Suppressor macrophage treated with lipopolysaccharide for 1 hour (primary cell): ENCODE measurements at regions not wholly inside any gene's neighbourhood (a gene's known extent, or its start where the extent isn't known, plus 50 kb on each side); places are given as distances from the start of the nearest gene placed in this dataset.

ENCODE experiments used
- DNase-seq, 3 donors: peaks; one replicate each; pipeline ENCODE4 v3.0.0-alpha.2; 2020 to 2022

DNA sequence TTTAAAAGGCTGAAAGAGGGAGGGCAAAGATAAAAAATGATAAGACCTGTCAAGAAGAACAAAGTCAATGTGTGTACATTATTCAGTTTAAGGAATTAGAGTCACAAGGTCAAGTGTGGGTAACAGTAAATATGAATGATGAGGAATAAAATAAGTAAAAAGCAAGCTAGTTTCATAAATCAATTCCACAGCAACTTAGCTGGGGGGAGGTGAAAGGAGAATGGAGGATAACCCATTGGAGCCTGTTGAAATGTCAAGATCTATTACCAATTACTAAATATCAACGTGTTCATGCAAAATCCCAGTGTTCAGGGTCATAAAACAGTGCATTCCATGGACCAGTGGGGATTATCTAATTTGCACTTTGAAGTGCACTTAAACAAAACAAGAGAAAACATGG lies 242.9 kb downstream of the TBX18 start:
- no peak for DNase-seq

DNA sequence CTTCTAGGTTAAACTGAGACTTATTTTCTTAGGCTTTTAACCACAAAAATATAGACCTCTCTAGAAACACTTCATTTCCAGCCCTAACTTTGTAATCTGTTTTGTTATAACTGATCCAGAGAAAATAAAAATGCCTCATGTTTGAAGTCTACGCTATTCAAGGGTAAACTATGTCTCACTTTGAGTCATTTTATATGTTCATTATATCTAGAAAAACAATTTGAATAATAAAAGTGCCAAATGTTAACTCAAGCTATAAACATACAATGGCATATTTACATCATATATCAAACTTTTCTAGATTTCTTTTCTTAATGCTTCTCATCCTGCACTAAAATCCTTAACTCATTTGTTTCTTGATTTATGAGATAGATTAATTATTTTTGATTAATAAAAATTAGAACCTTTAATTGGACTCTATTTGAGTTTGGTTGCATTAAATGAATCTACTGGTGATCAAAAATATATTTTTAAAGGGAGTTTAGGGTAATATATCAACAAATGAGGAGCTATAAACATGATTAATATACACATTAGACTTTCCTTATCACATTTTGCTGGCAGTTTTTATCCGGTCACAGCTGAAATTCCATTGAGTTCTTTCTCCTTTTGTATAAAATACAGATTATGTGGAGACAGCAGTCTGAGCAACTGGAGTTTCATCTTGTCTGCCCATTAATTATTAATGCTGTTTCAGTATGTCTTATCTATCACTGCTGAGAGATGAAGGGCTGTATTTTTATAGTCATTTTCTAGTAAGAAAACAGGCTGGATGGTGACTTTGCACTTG lies 246.5 kb downstream of the TBX18 start:
- DNase-seq, result no peak

DNA sequence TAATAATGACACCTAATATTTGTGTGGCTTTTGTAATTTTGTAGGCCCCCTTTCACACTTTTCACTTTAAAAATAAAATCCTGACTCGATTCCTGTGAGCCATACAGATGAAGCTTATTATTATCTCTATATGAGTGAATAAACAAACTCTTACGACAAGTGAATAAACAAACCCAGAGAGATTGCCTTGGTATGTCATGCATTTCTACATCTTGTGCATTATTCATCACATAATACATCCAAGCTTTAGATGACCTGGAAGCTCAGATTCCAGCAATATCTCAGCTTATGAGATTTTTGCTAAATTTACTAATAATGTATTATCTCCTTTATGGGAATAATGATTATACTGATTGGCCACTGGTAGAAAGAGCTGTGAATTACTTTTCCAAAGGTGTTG lies 248.2 kb downstream of the TBX18 start:
- DNase-seq, result no peak

DNA sequence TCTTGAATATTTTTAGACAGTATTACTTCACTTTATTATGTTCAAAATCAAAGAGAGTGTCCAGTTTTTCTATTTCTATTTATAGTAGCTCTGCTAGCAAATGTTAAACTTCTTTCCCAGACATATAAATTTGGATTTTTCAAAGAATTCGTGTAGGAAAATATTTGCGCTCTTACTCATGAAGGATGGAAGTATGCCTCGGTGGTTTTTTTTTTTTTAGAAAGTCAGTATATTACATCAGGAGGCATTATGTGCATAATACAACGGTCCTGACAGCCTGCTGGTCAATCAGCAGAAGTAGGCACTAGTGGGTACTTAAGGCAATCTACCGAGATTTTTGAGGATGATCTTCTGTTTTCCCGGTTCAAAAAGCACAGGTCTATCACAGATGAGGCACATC lies 249.3 kb downstream of the TBX18 start:
- DNase-seq, result no peak

DNA sequence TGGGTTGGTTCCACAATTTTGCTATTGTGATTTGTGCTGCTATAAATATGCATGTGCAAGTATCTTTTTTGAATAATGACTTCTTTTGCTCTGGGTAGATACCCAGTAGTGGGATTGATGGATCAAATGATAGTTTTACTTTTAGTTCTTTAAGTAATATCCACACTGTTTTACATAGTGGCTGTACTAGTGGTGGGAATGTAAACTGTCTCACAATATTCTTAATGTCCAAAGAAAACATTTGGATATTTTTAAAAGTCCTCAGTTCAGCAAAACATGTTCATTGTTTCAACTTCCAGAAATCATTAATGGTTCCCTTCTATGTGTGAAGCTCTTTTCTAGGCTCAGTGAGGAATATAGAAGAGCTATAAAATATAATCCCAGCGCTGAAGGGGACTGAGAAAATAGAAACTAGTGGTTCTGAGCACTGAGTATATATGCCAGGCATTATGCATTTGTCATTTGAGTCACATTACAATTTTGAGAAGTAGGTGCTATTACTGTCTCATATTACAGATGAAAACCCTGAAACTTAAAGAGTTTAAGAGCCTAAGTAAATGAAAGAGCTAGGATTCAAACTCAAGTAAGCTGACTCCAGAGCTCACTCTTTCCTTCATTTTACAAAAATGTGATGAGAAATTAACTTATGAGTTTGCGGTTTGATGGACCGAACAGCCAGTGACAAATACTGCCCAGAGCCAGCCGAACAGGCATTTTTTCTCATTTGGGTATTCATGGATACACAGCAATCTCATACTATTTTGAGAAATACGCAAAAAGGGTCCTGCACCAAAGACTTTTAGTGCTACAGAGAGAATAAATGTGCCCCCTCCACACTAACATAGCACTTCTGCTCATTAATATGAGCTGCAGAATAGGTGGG lies 250.1 kb downstream of the TBX18 start:
- no peak for DNase-seq

DNA sequence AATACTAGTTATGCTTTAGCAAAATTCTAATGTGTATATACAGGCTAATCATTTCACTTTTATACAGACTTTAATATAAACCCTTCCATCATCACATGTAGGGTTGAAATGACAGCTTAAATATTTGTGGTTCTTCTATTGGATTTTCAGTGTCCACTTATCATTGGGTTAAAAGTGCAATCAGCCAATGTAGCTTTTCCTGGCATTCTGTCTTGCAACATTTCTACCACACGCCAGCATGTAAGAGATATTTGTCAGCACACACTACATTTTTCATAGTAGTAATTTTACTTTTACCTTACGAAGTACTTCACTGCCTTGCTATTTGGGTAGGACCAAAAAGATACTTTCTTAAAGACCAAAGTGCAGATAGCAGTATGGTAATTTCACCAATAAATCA lies 252.0 kb downstream of the TBX18 start:
- DNase-seq, result no peak

DNA sequence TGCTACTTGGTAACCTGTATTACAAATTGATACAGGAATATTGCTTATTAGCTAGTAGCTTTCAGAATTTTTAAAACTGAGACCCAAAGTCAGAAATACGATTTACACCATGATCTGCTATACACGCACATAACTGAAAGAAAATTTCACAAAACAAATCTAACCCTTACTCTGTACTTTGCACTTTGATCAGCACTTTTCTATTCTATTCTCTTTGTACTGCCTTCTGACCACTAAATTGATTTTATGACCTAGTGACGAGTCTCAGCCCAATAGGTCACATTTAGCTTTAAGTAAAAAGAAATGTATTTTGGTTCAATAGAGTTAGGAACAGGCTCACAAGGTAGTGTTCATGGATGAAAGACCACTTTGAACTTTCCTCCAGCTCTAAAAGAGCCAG lies 252.5 kb downstream of the TBX18 start:
- no peak for DNase-seq

DNA sequence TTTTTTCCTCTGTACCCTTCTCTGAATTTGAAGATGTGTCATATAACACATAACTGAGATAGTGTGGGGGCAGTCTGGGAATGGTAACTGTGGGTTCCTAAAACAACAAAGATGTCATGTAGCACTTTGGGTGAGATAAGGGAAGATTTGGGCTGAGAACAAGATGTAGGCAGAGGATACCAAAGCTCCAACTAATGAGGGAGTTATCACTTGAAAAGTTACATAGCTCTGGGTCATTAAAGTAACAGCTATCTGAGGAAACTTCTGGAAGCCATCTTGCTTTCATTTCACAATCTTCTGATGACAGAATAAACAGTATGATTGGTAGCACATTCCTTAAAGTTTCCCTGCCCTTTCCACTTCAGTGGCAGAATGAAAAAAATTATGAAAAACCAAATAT lies 255.4 kb downstream of the TBX18 start:
- no peak for DNase-seq

DNA sequence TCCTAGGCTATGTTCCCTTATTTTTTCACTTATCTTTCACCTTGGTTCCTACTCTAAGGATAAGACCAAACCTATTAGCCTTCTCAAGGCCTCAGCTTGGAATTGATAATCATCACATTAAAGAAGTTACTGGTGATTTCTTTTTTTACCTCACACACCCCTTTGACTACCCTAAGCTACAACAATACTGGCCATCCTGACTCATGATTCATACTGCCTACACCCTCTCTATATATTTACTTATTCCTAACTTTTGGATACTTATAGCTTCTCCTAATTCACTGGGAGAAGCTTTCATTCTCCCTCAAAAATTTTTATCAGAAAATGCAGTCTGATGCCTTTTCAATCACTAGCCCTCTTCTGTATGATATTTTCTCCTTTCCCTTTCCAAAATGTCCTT lies 256.1 kb downstream of the TBX18 start:
- DNase-seq, result no peak

DNA sequence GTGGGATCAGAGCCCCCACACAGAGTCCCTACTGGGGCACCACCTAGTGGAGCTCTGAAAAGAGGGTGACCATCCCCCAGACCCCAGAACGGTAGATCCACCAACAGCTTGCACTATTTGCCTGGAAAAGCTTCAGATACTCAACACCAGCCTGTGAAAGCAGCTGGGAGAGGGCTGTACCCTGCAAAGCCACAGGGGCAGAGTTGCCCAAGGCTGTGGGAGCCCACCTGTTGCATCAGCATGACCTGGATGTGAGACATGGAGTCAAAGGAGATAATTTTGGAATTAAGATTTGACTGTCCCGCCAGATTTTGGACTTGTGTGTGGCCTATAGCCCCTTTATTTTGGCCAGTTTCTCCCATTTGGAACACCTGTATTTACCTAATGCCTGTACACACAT lies 260.4 kb downstream of the TBX18 start:
- DNase-seq, result no peak

DNA sequence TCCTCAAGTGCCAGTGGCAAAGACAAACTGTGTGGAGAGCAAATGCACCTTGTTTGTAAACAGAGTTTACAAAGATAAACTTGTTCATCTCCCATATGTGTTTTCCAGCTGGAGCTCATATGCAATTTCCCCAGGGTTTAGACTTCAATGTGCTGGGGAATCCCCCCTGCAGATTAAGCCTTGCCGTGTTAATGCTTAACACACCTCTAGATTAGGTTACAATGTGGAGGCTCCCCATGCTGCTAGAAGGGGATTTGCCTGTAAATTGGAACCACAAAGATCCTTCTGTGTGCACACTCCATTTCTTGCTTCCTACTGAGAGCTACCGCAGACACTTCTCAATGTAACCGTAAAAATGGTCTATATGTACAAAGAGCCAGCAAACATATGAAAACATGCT lies 263.1 kb downstream of the TBX18 start:
- DNase-seq, result no peak

DNA sequence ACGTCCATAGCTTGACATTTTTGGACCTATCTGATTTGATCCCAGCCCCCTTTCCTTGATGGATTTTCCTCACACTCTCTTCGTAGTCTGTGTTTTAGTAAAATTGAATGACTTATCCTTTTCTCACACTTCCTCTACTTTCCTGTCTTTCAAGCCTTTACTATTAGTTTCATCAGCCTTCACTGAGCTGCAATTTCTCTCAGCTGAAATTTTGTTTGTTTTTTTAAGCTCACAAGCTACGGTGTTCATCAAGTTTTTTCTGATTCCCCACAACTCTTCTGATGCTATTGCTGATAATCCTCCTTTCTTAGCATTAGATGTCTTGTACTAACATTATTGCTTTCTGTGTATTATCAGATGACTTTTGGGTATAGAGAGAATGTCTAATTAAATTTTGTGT lies 263.7 kb downstream of the TBX18 start:
- DNase-seq, result no peak

DNA sequence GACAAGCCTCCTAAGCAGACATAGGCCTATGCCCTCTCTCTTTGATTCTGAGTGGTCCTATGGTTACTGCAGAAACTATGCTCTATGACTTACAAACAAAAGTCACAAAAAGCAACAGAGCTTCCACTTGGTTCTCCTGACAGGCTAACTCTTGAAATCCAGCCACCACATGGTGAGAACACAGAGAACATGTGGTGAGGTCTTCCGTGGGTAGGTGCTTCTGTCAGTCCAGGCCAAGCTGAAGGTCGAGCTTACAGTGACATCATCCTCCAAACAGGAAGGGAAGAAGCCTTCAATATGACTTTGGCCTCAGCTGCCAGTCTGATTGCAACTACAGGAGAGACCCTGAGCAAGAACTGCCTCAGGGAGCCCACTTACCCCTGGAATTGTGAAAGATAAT lies 265.5 kb downstream of the TBX18 start:
- no peak for DNase-seq

DNA sequence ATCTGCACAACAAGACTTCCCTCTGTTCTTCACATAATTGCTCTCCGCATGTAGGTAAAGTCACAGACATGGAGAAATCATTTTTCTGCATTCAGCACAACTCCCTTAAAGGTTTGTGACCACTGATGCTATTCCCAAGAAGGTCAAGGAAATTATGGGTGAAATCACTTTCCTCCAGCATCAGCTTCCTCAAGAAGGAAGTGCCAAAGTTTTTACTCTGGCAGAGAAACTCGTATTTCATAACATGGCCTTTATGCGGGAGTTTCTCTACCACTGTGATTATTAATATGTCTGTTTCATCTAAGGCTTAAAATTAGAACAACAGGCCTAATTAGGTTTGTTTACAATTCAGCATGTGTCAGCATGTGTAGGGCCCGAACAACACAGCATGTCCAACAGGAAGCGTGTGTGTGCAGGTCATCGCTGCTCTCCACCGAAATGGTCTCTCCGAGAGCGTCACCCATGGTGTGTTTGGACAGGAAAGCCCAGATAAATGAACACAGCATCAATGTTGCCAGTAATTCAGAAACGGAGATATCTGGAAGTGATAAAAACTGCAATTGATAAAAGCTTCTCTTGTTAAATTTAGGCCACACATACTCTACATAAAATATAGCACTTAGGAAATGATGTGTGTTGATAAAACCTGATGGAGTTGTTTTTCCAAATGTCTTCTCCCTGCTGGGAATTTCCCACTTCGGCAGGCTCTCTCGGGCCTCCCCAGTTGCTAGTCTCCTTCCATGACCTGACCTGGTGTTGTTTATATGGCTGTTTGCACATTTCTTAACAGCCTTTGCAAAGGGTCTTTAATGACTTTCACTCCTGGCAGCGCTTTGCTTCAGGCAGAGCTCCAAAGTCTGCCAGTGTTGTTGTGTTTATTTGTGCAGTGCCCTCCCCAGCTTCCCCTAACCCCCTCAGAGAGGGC lies 265.1 kb upstream of the CEP162 start:
- DNase-seq, result no peak

DNA sequence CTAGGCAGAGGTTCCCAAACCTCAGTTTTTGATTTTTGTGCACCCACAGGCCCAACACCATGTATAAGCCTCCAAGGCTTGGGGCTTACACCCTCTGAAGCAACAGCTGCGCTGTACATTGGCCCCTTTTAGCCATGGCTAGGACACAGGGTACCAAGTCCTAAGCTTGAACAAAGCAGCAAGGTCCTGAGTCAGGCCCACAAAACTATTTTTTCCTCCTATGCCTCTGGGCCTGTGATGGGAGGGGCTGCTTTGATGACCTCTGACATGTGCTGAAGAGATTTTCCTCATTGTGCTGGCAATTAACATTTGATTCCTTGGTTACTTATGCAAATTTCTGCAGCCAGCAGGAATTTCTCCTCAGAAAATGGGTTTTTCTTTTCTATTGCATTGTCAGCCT lies 262.2 kb upstream of the CEP162 start:
- DNase-seq, result no peak

DNA sequence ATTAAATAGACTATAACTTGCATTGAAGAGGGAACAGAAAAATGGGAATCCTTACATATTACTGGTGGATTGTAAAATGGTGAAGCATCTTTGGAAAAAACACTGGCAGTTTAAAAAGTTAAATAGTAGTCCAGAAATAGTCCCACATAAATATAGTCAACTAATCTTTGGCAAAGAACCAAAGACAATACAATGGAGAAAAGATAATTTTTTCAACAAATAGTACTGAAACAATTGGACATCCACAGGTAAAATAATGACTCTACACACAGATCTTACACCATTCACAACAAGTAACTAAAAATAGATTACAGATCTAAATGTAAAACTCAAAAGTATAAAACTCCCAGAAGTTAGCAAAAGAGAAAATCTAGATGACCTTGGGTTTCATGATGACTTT lies 259.1 kb upstream of the CEP162 start:
- DNase-seq, result no peak

DNA sequence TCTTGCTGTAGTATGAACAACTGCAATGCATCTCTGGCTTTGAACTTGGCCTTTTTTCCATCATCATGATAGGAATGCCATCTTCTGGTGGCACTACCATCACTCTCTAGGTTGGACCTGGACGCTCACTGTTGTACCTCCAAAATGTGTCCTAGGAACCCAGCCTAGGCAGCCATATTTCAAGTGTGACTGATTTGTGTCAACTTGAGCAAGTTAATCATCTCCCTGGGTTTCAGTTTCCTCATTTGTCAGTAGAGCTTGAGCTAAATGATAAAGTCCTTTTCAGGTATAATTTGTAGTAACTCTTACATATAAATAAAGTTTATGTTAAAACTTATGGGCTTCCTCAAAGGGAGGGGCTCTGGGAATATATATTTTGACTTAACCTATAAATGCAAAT lies 241.7 kb upstream of the CEP162 start:
- no peak for DNase-seq

DNA sequence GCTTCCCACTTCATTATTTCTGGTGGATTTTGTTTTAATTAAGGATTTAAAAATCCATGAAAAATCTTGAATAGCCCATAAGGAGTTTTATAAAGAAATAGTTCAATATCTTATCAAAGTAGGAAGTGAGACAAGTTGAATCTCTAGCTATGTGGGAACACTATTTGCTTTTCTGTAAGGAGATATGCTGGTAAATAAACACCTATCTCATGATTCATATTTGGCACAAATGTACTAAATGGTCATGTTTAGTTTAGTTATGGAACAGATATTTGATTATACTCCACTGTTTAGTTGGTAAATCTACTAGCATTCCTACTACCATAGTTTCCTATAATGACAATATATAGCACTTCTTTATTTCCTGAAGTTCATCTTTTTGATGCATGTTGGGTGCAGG lies 239.9 kb upstream of the CEP162 start:
- no peak for DNase-seq

DNA sequence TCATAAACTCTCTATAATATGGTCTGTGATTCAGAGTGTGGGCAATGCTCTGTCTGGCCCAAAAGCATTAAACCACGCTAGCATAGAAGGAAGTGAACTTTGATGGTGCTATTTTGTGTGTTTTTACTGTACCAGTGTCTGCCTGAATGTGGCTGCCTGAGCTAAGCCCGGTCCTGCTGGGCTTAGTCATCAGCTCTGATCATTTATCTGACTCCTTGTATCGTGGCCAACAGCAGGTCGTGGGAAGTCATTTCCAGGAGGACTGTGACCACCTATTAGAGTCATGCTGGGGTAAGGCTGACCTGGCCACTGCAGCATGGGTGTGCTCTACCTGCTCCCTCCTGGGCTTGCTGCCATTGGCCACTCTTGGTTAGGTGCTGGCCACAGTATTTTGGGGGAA lies 239.1 kb upstream of the CEP162 start:
- DNase-seq, result no peak

DNA sequence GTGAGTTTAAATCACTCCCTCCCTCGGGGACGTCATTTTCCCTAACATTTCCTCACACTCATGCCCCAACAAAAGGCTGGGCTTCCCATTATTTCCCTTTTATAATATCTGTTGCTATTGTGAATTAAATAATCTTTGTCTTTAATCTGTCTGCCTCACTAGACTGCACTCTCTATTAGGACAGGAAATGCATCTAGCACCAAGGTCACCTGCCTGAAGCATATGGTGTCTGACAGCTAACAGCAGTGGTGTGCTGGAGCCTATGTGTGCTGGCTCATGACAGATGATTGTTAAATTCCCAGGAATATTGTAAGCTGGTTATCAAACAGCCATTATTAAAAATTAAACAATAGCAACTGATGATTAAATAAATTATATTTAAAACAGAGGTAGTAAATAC lies 237.0 kb upstream of the CEP162 start:
- no peak for DNase-seq

DNA sequence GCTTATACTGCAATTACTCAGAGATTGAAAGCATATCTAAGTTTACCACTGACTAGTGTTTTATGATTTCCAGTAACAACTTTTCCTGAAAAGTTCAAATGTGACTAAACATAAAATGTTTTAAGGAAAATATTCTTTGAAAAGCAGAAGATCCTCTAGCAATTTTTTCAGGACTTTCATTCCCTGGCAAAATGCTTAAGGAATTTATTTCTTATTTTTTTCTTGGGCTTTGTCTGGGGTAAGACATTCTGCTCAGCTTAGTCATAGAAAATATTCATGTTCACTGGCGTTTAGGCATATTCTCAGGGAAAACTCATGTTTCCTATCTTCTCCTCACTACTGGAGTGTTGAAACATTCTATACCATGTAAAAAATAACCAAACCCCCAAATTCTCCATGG lies 235.3 kb upstream of the CEP162 start:
- DNase-seq, result no peak

DNA sequence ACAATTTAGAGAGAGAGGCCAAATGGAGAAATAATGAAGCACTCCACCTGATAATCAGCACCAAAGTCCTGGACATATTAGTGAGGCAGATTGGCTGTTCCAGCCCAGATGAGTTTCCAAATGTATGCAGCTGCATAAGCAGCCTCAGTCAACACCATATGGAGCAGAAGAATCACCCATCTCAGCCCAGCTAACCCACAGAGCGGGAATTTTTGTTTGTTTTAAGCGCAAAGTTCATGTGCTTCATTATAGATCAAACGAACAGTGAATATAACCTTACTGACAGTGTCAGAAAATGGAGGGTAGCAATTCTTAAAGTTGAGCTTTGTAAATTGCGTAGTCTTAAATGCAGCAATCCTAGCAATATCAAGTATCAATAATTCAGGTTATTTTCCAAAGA lies 234.0 kb upstream of the CEP162 start:
- DNase-seq, result no peak

DNA sequence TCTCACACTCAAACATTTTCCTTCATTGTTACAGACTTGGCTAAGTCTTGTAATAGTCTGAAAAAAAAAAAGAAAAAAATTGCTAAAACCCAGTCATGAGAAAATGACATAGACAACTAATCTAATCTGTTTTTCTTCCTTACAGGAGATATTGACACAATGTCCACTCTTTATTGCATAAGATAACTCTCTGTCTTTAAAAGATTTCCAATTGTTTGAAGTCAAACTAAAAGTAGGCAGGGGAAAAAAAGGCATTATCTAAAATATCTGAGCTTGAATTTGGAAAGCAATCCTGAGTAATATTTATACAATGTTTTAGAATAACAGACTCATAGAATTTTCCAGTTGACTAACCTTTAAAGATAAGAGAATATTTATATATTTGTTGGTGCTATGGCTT lies 233.0 kb upstream of the CEP162 start:
- DNase-seq, result no peak
